GM08714 (cell line): ENCODE measurements at regions not wholly inside any gene's neighbourhood (a gene's known extent, or its start where the extent isn't known, plus 50 kb on each side); places are given as distances from the start of the nearest gene placed in this dataset.

Experiments used
- H3K4me3 ChIP-seq: fragments of 200-500 bp; sonication (Bioruptor generic); 2 replicates; pipeline ENCODE4 v1.5.1; 2014; ENCODE audit warnings: mild to moderate bottlenecking, low read length, inconsistent platforms
- ZNF274 ChIP-seq: IDR thresholded peaks from 2 replicates; pipeline ENCODE4 v1.6.1; 2012; ENCODE audit warnings: mild to moderate bottlenecking, low read depth, low read length

DNA sequence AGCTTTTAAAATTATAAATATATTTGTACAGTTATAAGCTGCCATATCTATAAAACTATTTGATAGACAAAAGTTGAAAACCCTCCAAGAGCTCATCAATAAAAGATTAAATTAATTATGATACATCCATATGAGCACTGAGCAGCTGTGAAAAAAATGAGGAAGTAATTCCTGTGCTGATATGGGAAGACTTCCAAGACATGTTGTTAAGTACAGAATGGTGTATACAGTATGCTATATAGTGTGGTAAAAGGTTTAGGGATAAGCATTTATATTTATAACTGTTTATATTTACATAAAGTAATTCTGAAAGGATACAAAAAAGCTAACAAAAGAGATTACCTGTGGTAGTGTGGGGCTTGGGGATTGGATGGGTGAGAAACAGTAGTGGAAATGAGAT, 92.8 kb upstream of the BMP2K start:
- TF ChIP-seq ZNF274, result no peak
- no peak overlapping the region for H3K4me3 ChIP-seq

GRCh38 chr4:78684325-78685079, 91.6 kb upstream of the BMP2K start:
- H3K4me3 ChIP-seq, result no peak overlapping the region
- no peak for TF ChIP-seq ZNF274

- TF ChIP-seq ZNF274, result no peak
Measured at GRCh38 chr4:78687818-78688217, 88.3 kb upstream of the BMP2K start.

DNA sequence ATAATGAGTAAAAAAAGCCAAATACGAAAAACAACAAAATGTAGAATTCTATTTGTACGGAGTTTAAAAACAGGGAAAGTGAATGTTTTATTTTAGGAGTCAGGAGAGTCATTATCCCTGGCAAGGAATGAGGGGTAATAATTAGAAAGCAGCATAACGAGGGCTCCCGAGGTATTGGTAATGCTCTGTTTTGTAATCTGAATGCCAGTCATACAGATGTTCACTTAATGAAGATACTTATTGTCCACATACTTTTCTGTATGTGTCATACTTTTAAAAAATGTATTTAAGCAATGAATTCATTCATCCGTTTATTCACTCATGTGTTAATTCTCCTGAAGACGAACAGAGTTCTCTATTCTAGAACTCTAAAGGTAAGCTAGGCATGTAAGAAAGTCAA, 87.8 kb upstream of the BMP2K start:
- no peak for TF ChIP-seq ZNF274
- no peak overlapping the region for H3K4me3 ChIP-seq

More at GRCh38 chr4:78687818-78688217, 88.3 kb upstream of the BMP2K start:
- H3K4me3 ChIP-seq, result no peak overlapping the region

- no peak overlapping the region for H3K4me3 ChIP-seq
- TF ChIP-seq ZNF274, result no peak
Measured at GRCh38 chr4:78689261-78689660, 86.9 kb upstream of the BMP2K start.

GRCh38 chr4:78689700-78690323, 86.3 kb upstream of the BMP2K start:
- TF ChIP-seq ZNF274, result no peak
- no peak overlapping the region for H3K4me3 ChIP-seq

GRCh38 chr4:78691334-78691754, 84.8 kb upstream of the BMP2K start:
- H3K4me3 ChIP-seq, result no peak overlapping the region
- TF ChIP-seq ZNF274, result no peak

GRCh38 chr4:78691971-78692821, 84.0 kb upstream of the BMP2K start:
- H3K4me3 ChIP-seq, result no peak overlapping the region
- no peak for TF ChIP-seq ZNF274

GRCh38 chr4:78692822-78693170, 83.4 kb upstream of the BMP2K start:
- H3K4me3 ChIP-seq, result no peak overlapping the region
- TF ChIP-seq ZNF274, result no peak

DNA sequence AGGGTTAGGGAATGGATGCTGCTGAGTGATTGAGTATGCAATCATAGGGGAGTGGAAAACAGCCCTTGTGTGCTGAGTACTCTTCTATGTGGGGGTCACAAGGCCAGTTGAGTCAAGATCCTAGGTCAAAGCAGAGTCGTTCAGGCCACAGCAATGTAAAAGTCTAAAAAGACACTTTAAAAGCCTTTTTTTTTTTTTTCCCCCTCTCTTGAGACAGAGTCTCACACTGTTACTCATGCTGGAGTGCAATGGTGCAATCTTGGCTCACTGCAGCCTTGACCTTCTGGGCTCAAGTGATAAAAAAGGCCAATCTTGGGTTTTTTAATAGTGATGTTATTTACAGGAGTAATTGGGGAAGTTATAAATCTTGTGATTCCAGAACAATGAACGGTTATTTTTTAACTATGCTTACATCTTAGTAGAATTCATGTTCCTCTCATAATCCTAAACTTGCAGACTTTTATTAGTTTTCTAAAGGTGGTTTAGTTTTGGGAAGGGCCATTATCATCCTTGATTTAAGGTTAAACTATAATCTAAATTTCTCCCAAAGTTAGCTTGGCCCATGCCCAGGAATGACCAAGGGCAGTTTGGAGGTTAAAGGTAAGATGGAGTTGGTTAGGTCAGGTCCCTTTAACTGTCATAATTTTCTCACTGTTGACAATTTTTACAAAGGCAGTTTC, 82.2 kb upstream of the BMP2K start:
- no peak for TF ChIP-seq ZNF274
- H3K4me3 ChIP-seq, result no peak overlapping the region

GRCh38 chr4:78694457-78694787, 81.7 kb upstream of the BMP2K start:
- H3K4me3 ChIP-seq, result no peak overlapping the region
- no peak for TF ChIP-seq ZNF274

DNA sequence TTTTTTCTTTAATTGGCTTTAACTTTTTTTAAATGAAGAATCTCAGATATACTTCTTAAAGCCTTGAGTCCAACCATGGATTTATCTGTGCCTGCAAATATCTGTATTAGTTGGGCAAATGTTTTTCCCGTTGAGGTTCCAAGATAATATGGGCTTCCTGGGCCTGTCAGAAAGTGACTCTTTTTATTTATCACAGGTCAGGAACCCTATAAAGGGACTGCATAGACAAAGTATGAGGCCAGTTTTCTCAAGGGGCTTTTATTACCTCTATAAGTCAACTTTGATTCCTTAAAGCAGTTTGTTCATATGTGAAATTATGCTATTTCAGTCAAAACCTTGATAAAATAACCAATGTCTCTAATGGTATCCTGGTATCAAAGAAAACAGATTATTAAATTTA, 80.2 kb upstream of the BMP2K start:
- no peak overlapping the region for H3K4me3 ChIP-seq
- no peak for TF ChIP-seq ZNF274

DNA sequence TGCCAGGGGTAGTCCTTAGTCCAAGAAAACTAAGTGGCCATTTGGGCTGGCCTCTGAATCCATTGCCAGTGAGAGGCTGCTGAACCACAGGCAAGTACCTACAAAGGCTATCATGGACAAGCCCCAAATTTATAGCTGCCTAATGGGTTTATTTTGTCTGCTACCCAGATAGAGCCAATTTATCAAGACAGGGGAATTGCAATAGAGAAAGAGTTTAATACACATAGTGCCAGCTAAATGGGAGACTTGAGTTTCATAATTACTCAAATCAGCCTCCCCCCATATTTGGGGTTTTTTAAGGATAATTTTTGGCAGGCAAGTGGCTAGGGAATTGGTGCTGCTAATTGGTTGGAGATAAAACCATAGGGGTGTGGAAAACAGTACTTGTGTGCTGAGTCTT, 73.1 kb upstream of the BMP2K start:
- TF ChIP-seq ZNF274, result no peak
- no peak overlapping the region for H3K4me3 ChIP-seq

GRCh38 chr4:78704317-78704716, 71.8 kb upstream of the BMP2K start:
- no peak for TF ChIP-seq ZNF274
- no peak overlapping the region for H3K4me3 ChIP-seq
